Epithelial cell of proximal tubule (primary cell): ENCODE measurements at regions not wholly inside any gene's neighbourhood (a gene's known extent, or its start where the extent isn't known, plus 50 kb on each side); places are given as distances from the start of the nearest gene placed in this dataset.
A peak's percentile ranks its signal among the peaks of the same experiment; 100 is the strongest.
"Not testable (repeated sequence)": the region's sequence is repeated elsewhere in the genome, so short reads cannot be mapped to it uniquely, and the experiment has no call there.

ENCODE experiments used
- DNase-seq: peaks from one replicate; pipeline ENCODE4 v3.0.0-alpha.2; 2011; ENCODE audit warnings: low read depth
- H3K4me3 ChIP-seq: 2 replicates; pipeline ENCODE4 v1.5.1; 2011; ENCODE audit warnings: low read depth, mild to moderate bottlenecking, low read length
- CTCF ChIP-seq: conservative IDR thresholded peaks from 2 replicates; pipeline ENCODE4 v1.5.1; 2012; ENCODE audit warnings: low read depth, mild to moderate bottlenecking, low read length

GRCh38 chr1:121081625-121082199 is 102.4 kb downstream of the FAM72B start:
- H3K4me3 ChIP-seq, DNase-seq: not testable (repeated sequence)

GRCh38 chr1:121082995-121083394 is 101.1 kb downstream of the FAM72B start:
- H3K4me3 ChIP-seq, DNase-seq: not testable (repeated sequence)

- not testable (repeated sequence) for DNase-seq, H3K4me3 ChIP-seq
Observed at GRCh38 chr1:121086249-121086648, 97.9 kb downstream of the FAM72B start.

GRCh38 chr1:121087221-121087620 is 96.9 kb downstream of the FAM72B start:
- not testable (repeated sequence) for DNase-seq, H3K4me3 ChIP-seq

- H3K4me3 ChIP-seq, DNase-seq: not testable (repeated sequence)
Observed at GRCh38 chr1:121088568-121088967, 95.6 kb downstream of the FAM72B start.

GRCh38 chr1:121092329-121092968 is 91.7 kb downstream of the FAM72B start:
- not testable (repeated sequence) for H3K4me3 ChIP-seq, DNase-seq

- not testable (repeated sequence) for DNase-seq, H3K4me3 ChIP-seq
Observed at GRCh38 chr1:121095014-121095413, 89.1 kb downstream of the FAM72B start.

- DNase-seq = not testable (repeated sequence)
- TF ChIP-seq CTCF = peak; percentile 49
- peak overlapping the region; percentile 33 for H3K4me3 ChIP-seq
Observed at GRCh38 chr1:121097127-121097866, 86.8 kb downstream of the FAM72B start.

GRCh38 chr1:121097867-121098215 is 86.3 kb downstream of the FAM72B start:
- H3K4me3 ChIP-seq = peak overlapping the region; percentile 33
- not testable (repeated sequence) for DNase-seq

GRCh38 chr1:121109025-121109424 is 75.1 kb downstream of the FAM72B start:
- not testable (repeated sequence) for DNase-seq, H3K4me3 ChIP-seq

- not testable (repeated sequence) for DNase-seq
- H3K4me3 ChIP-seq = peak overlapping the region; percentile 42
Observed at GRCh38 chr1:121116522-121117297, 67.4 kb downstream of the FAM72B start.

- DNase-seq = not testable (repeated sequence)
- H3K4me3 ChIP-seq = peak overlapping the region; percentile 42
Observed at GRCh38 chr1:121117298-121117611, 66.9 kb downstream of the FAM72B start.

- DNase-seq = not testable (repeated sequence)
- peak overlapping the region; percentile 52 for H3K4me3 ChIP-seq
Observed at GRCh38 chr1:121117622-121118479, 66.3 kb downstream of the FAM72B start.
